ENCODE measurements at regions not wholly inside any gene's neighbourhood (a gene's known extent, or its start where the extent isn't known, plus 50 kb on each side); places are given as distances from the start of the nearest gene placed in this dataset.

GRCh38 chr21:14824126-14824525 lies 240.7 kb downstream of the NRIP1 start:
- TF ChIP-seq CTCF (IDR thresholded peaks at IDR 0.05) (no peak), POLR2A (IDR thresholded peaks at IDR 0.05) (no peak), EP300 (IDR thresholded peaks at IDR 0.05) (no peak), POLR2AphosphoS5 (IDR thresholded peaks at IDR 0.05) (no peak)
